H1 (cell line): ENCODE measurements at regions not wholly inside any gene's neighbourhood (a gene's known extent, or its start where the extent isn't known, plus 50 kb on each side); places are given as distances from the start of the nearest gene placed in this dataset.

ENCODE experiments used
- CTCF ChIA-PET: fragments of 300-600 bp; sonication (Branson Sonifier 250); formaldehyde crosslinking; loops from one replicate; lab custom pipeline; 2021; ENCODE audit not compliant: partially characterized antibody; lab: Charles Lee
- POLR2A ChIA-PET: fragments of 300-600 bp; sonication (Branson Sonifier 250); formaldehyde crosslinking; loops from one replicate; lab custom pipeline; 2021; ENCODE audit warnings: inconsistent platforms; ENCODE audit not compliant: partially characterized antibody; lab: Charles Lee
- DNase-seq, 2 experiments: peaks; one replicate each; pipeline versions ENCODE4 v3.0.0 to v3.0.0-alpha.2; 2010 to 2022; ENCODE audit warnings: low spot score in 2 of 2, low read depth in 1 of 2, mixed read lengths in 1 of 2
- FAIRE-seq: peaks from 2 replicates; lab custom pipeline; 2011; peaks lifted over from hg19 to GRCh38; lab: Jason Lieb, UNC
- H2AFZ ChIP-seq: 2 replicates; pipeline ENCODE4 v1.8.1; 2012; ENCODE audit warnings: low read length, inconsistent platforms
- H2AK5ac ChIP-seq: 2 replicates; pipeline ENCODE4 v1.6.1; 2013; ENCODE audit warnings: low read depth, low read length
- H2BK120ac ChIP-seq: replicated peaks from 2 replicates; pipeline ENCODE3; 2013; ENCODE audit warnings: low read depth, low read length, inconsistent platforms
- H2BK12ac ChIP-seq: 2 replicates; pipeline ENCODE4 v1.6.1; 2013; ENCODE audit warnings: low read depth, low read length
- H2BK15ac ChIP-seq: 2 replicates; pipeline ENCODE4 v1.6.1; 2013; ENCODE audit warnings: low read length
- H2BK20ac ChIP-seq: 2 replicates; pipeline ENCODE4 v1.6.1; 2013; ENCODE audit warnings: low read length
- H2BK5ac ChIP-seq: 2 replicates; pipeline ENCODE4 v1.6.1; 2013; ENCODE audit warnings: low read depth, low read length
- H3K14ac ChIP-seq: 2 replicates; pipeline ENCODE4 v1.6.1; 2013; ENCODE audit warnings: inconsistent platforms; ENCODE audit not compliant: insufficient read length
- H3K18ac ChIP-seq: 2 replicates; pipeline ENCODE4 v1.6.1; 2013; ENCODE audit warnings: low read length; ENCODE audit errors: extremely low read depth
- H3K23ac ChIP-seq: 2 replicates; pipeline ENCODE4 v1.6.1; 2013; ENCODE audit warnings: inconsistent platforms; ENCODE audit not compliant: insufficient read length
- H3K23me2 ChIP-seq: 2 replicates; pipeline ENCODE4 v1.6.1; 2013; ENCODE audit warnings: low read depth, low read length
- H3K27ac ChIP-seq: 2 replicates; pipeline ENCODE4 v1.6.1; 2011; ENCODE audit warnings: low read depth, low read length, inconsistent platforms
- H3K27me3 ChIP-seq, 4 experiments: replicated peaks in 1 of 4; 1 replicate in 1 of 4; 2 replicates in 3 of 4; pipeline versions ENCODE4 v1.6.1 to v1.8.1; 2011 to 2013; ENCODE audit warnings: low read length in 3 of 4, mild to moderate bottlenecking in 3 of 4, inconsistent platforms in 2 of 4, mixed read lengths in 2 of 4, moderate library complexity in 1 of 4; ENCODE audit not compliant: control insufficient read depth in 3 of 4, insufficient read depth in 3 of 4; ENCODE audit errors: extremely low read depth in 1 of 4
- H3K36me3 ChIP-seq, 4 experiments: 2 replicates each; pipeline versions ENCODE4 v1.6.1 to v1.8.1; 2011 to 2013; ENCODE audit warnings: mild to moderate bottlenecking in 4 of 4, low read length in 3 of 4, moderate library complexity in 2 of 4, control low read depth in 1 of 4, inconsistent platforms in 1 of 4; ENCODE audit not compliant: insufficient read depth in 4 of 4, control insufficient read depth in 2 of 4
- H3K4ac ChIP-seq: replicated peaks from 2 replicates; pipeline ENCODE3; 2013; ENCODE audit warnings: low read length, low read depth, mixed read lengths, inconsistent platforms; ENCODE audit not compliant: insufficient read length
- H3K4me1 ChIP-seq, 4 experiments: replicated peaks in 1 of 4; 1 replicate in 1 of 4; 2 replicates in 3 of 4; pipeline versions ENCODE4 v1.6.1 to v1.8.1; 2011 to 2013; ENCODE audit warnings: low read length in 3 of 4, inconsistent platforms in 2 of 4, mixed read lengths in 1 of 4; ENCODE audit not compliant: insufficient read depth in 4 of 4, control insufficient read depth in 3 of 4
- H3K4me2 ChIP-seq, 2 experiments: 2 replicates each; pipeline versions ENCODE4 v1.6.1 to v1.8.1; 2011 to 2013; ENCODE audit warnings: low read depth in 2 of 2, low read length in 2 of 2, control low read depth in 1 of 2, inconsistent platforms in 1 of 2, mild to moderate bottlenecking in 1 of 2; ENCODE audit not compliant: insufficient read depth in 1 of 2
- H3K4me3 ChIP-seq, 4 experiments: fragments of 200-600, 300-600 bp in 1 of 4; sonication (generic), shearing (Covaris generic), sonication (Bioruptor Twin) in 1 of 4; 2 replicates each; pipeline versions ENCODE4 v1.5.1 to v1.8.1; 2011 to 2016; ENCODE audit warnings: low read length in 4 of 4, low read depth in 3 of 4, control low read depth in 2 of 4, inconsistent platforms in 2 of 4, mild to moderate bottlenecking in 2 of 4, mixed read lengths in 1 of 4, moderate library complexity in 1 of 4; ENCODE audit not compliant: insufficient read depth in 2 of 4; ENCODE audit errors: extremely low read depth in 1 of 4
- H3K56ac ChIP-seq: replicated peaks from 2 replicates; pipeline ENCODE3; 2013; ENCODE audit warnings: low read depth, mild to moderate bottlenecking, mixed read lengths, low read length, inconsistent platforms; ENCODE audit not compliant: insufficient read length
- H3K79me1 ChIP-seq: 2 replicates; pipeline ENCODE4 v1.6.1; 2013; ENCODE audit warnings: low read depth, low read length, control low read depth
- H3K79me2 ChIP-seq, 2 experiments: 2 replicates each; pipeline versions ENCODE4 v1.6.1 to v1.8.1; 2012 to 2013; ENCODE audit warnings: low read length in 2 of 2, mild to moderate bottlenecking in 2 of 2, inconsistent platforms in 1 of 2; ENCODE audit not compliant: insufficient read depth in 2 of 2, control insufficient read depth in 1 of 2
- H3K9ac ChIP-seq, 4 experiments: replicated peaks in 1 of 4; 1 replicate in 1 of 4; 2 replicates in 3 of 4; pipeline versions ENCODE4 v1.6.1 to v1.8.1; 2011 to 2013; ENCODE audit warnings: low read depth in 3 of 4, low read length in 3 of 4, control low read depth in 2 of 4, mild to moderate bottlenecking in 2 of 4, moderate library complexity in 2 of 4, inconsistent platforms in 1 of 4; ENCODE audit errors: extremely low read depth in 1 of 4
- H3K9me3 ChIP-seq, 2 experiments: 2 replicates each; pipeline versions ENCODE4 v1.6.1 to v1.8.1; 2012 to 2013; ENCODE audit warnings: mild to moderate bottlenecking in 2 of 2, moderate library complexity in 2 of 2, control low read depth in 1 of 2, inconsistent platforms in 1 of 2, low read depth in 1 of 2, low read length in 1 of 2, mixed read lengths in 1 of 2; ENCODE audit not compliant: insufficient read depth in 2 of 2
- H4K20me1 ChIP-seq, 2 experiments: replicated peaks in 1 of 2; 2 replicates each; pipeline versions ENCODE3 to v1.8.1; 2011 to 2013; ENCODE audit warnings: inconsistent platforms in 2 of 2, low read length in 2 of 2, mild to moderate bottlenecking in 1 of 2; ENCODE audit not compliant: insufficient read depth in 2 of 2, control insufficient read depth in 1 of 2
- H4K5ac ChIP-seq: 2 replicates; pipeline ENCODE4 v1.6.1; 2013; ENCODE audit warnings: low read length, low read depth, mixed read lengths, inconsistent platforms; ENCODE audit not compliant: insufficient read length
- H4K8ac ChIP-seq: 2 replicates; pipeline ENCODE4 v1.8.0; 2013; ENCODE audit warnings: mild to moderate bottlenecking, moderate library complexity, low read length, inconsistent platforms; ENCODE audit not compliant: insufficient read depth; ENCODE audit errors: extremely low read depth
- H4K91ac ChIP-seq: replicated peaks from 2 replicates; pipeline ENCODE3; 2013; ENCODE audit warnings: low read length, mixed read lengths, inconsistent platforms; ENCODE audit not compliant: insufficient read length
- BACH1 ChIP-seq: IDR thresholded peaks from 2 replicates; pipeline ENCODE4 v1.6.1; 2012; ENCODE audit warnings: low read length, improper control_type of control experiment
- CTBP2 ChIP-seq: IDR thresholded peaks from 2 replicates; pipeline ENCODE4 v1.7.0; 2011; ENCODE audit warnings: borderline replicate concordance, mild to moderate bottlenecking, moderate library complexity, mixed read lengths, low read length; ENCODE audit not compliant: insufficient read depth, insufficient read length
- EGR1 ChIP-seq: IDR thresholded peaks from 2 replicates; pipeline ENCODE4 v1.6.1; 2011; ENCODE audit warnings: low read depth, low read length, borderline replicate concordance
- GTF2F1 ChIP-seq: IDR thresholded peaks from 2 replicates; pipeline ENCODE4 v1.6.1; 2012; ENCODE audit warnings: low read depth, low read length, improper control_type of control experiment, borderline replicate concordance
- KDM4A ChIP-seq: IDR thresholded peaks from one replicate; pipeline ENCODE4 v1.7.1; 2012; ENCODE audit warnings: low read depth, mild to moderate bottlenecking, moderate library complexity, low read length, inconsistent platforms; ENCODE audit not compliant: severe bottlenecking
- NANOG ChIP-seq: IDR thresholded peaks from 2 replicates; pipeline ENCODE4 v1.6.1; 2011; ENCODE audit warnings: low read length, low read depth, mild to moderate bottlenecking, inconsistent platforms; ENCODE audit not compliant: insufficient read depth, poor library complexity, severe bottlenecking
- POLR2AphosphoS5 ChIP-seq: IDR thresholded peaks from 2 replicates; pipeline ENCODE4 v1.6.1; 2011; ENCODE audit warnings: low read depth, low read length
- SAP30 ChIP-seq: fragments of 300-600 bp; sonication (generic); IDR thresholded peaks from 2 replicates; pipeline ENCODE4 v1.7.1; 2012; ENCODE audit warnings: low read length, moderate library complexity, mild to moderate bottlenecking, inconsistent platforms; ENCODE audit not compliant: insufficient read depth, insufficient replicate concordance
- SIN3A ChIP-seq, 2 experiments: IDR thresholded peaks in 1 of 2; conservative IDR thresholded peaks in 1 of 2; 2 replicates each; pipeline ENCODE4 v1.6.1; 2011 to 2012; ENCODE audit warnings: low read length in 2 of 2, improper control_type of control experiment in 1 of 2, low read depth in 1 of 2, mild to moderate bottlenecking in 1 of 2
- YY1 ChIP-seq: IDR thresholded peaks from 2 replicates; pipeline ENCODE4 v1.6.1; 2011; ENCODE audit warnings: low read depth, mild to moderate bottlenecking, low read length
- WGBS, 2 experiments: shearing (Covaris generic) in 1 of 2; methylation state at CpG; one replicate each; pipeline versions ENCODE4 v1.1.6 to v1.1.7; 2013 to 2015; ENCODE audit warnings: low lambda C conversion rate in 2 of 2, mixed read lengths in 2 of 2, inconsistent platforms in 1 of 2, low coverage in 1 of 2, missing lambda C conversion rate in 1 of 2; ENCODE audit not compliant: insufficient replicate concordance in 2 of 2, insufficient coverage in 1 of 2, insufficient read length in 1 of 2; ENCODE audit errors: extremely low coverage in 1 of 2, missing lambda C conversion rate in 1 of 2; 5-methylcytosine and 5-hydroxymethylcytosine counted together

DNA sequence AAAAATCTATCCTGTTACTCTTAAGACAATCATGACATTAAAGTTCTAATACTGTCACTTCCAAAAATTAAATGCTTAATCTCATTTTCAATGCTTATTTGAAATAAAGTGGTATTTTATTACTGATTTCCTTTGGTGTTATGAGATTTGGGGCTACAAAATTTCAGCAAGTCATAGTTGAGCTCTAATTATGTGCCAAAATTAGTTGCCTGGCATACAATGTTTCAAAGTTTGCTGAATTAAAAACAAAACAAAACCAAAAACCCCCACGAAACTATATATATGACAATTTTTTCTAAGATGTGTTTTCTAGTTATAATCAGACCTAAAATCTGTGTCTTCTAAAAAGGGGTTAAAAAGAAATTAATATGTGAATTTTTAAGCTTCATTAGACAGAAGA is 62.2 kb downstream of the KCNRG start:
- Histone ChIP-seq H3K14ac (no peak overlapping the region), H2BK15ac (no peak overlapping the region)

More for the DNA sequence above, 62.2 kb downstream of the KCNRG start:
- Histone ChIP-seq H2BK12ac (no peak overlapping the region), H3K79me2 (peaks cover 0 to 83% of the 10 kb centered on the region in 2 experiments; a peak in 2 of 4 replicates), H3K36me3 (no peaks in the 10 kb centered on the region), H2AFZ (no peak overlapping the region), H2AK5ac (no peak overlapping the region), H3K23me2 (peaks cover 9% of the 10 kb centered on the region), H3K9ac (peak overlapping the region in 1 of 4 experiments; percentile 34; a peak in 1 of 7 replicates), H3K27ac (no peak overlapping the region), H4K20me1 (peaks cover 8 to 10% of the 10 kb centered on the region in 2 experiments), H2BK5ac (no peak overlapping the region), H3K79me1 (no peaks in the 10 kb centered on the region), H3K23ac (no peak overlapping the region), H3K4me2 (no peak overlapping the region), H3K4me3 (no peak overlapping the region), H4K91ac (no peak overlapping the region), H2BK20ac (no peak overlapping the region), H3K56ac (no peak overlapping the region), H2BK120ac (no peak overlapping the region), H3K18ac (no peak overlapping the region), H3K4ac (no peak overlapping the region), H3K4me1 (peaks cover 0 to 8% (median 2%) of the 10 kb centered on the region in 4 experiments; a peak in 3 of 7 replicates), H4K5ac (no peak overlapping the region), H4K8ac (no peak overlapping the region), H3K27me3 (no peaks in the 10 kb centered on the region; a peak in 2 of 7 replicates), H3K9me3 (no peaks in the 10 kb centered on the region)
- FAIRE-seq, result no peak
- ChIA-PET CTCF (interaction anchor here (0.6 to 1.3 kb wide), 2 partner anchors 55 to 79 kb away, joined by 3 to 4 read pairs; no protein-coding TSS in a partner anchor), POLR2A (no interaction called here)
- TF ChIP-seq CTBP2, result no peak
- TF ChIP-seq SIN3A (conservative IDR thresholded peaks at IDR 0.05 in 1 of 2, IDR thresholded peaks at IDR 0.05 in 1 of 2; ENCODE audit: low read depth in 1 of 2, low read length in 2 of 2), result no peak
- TF ChIP-seq NANOG, result no peak
- TF ChIP-seq GTF2F1, result no peak
- TF ChIP-seq POLR2AphosphoS5, result no peak
- TF ChIP-seq BACH1, result no peak
- no peak for TF ChIP-seq YY1
- no peak for TF ChIP-seq EGR1
- no peak for TF ChIP-seq SAP30
- no peak for TF ChIP-seq KDM4A
- DNase-seq, result no peak
- 86% methylated on average over 1 of the region's 1 CpG; no CpG with 5 or more reads in 1 of the 2 experiments for WGBS, 2 experiments
